Esophagus muscularis mucosa (tissue), 3 donors: ENCODE measurements at regions not wholly inside any gene's neighbourhood (a gene's known extent, or its start where the extent isn't known, plus 50 kb on each side); places are given as distances from the start of the nearest gene placed in this dataset.

Experiments
- POLR2A ChIP-seq: fragments of 450-650 bp; IDR thresholded peaks from one replicate; pipeline ENCODE4 v1.6.1; 2017; ENCODE audit warnings: antibody characterized with exemption, moderate library complexity, mild to moderate bottlenecking, low read depth
- POLR2AphosphoS5 ChIP-seq, 2 donors: sonication (generic); formaldehyde crosslinking; IDR thresholded peaks; one replicate each; pipeline ENCODE4 v1.6.1; 2017; ENCODE audit warnings: antibody characterized with exemption in 2 of 2
- TF ChIP-seq, protein P1 (sequence below), 3 experiments: fragments of 200-600 bp in 2 of 3; fragments of 450-650 bp in 1 of 3; sonication (generic) in 2 of 3; IDR thresholded peaks; one replicate each; pipeline ENCODE4 v1.5.1; 2017 to 2019; ENCODE audit warnings: antibody characterized with exemption in 3 of 3, mild to moderate bottlenecking in 2 of 3, moderate library complexity in 1 of 3

DNA sequence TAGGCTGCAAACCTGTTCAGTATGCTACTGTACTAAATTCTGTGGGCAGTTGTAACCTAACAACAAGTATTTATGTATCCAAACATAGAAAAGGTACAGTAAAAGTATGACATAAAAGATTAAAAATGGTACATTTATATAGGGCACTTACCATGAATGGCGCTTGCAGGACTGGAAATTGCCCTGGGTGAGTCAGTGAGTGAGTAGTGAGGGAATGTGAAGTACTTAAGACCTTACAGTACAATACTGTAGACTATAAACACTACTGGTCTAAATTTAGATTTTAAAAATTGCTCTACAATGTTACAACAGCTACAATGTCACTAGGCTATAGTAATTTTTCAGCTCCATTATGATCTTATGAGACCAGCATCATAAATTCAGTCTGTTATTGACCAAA, 146.0 kb upstream of the GNAI1 start:
- TF ChIP-seq, protein P1, sequence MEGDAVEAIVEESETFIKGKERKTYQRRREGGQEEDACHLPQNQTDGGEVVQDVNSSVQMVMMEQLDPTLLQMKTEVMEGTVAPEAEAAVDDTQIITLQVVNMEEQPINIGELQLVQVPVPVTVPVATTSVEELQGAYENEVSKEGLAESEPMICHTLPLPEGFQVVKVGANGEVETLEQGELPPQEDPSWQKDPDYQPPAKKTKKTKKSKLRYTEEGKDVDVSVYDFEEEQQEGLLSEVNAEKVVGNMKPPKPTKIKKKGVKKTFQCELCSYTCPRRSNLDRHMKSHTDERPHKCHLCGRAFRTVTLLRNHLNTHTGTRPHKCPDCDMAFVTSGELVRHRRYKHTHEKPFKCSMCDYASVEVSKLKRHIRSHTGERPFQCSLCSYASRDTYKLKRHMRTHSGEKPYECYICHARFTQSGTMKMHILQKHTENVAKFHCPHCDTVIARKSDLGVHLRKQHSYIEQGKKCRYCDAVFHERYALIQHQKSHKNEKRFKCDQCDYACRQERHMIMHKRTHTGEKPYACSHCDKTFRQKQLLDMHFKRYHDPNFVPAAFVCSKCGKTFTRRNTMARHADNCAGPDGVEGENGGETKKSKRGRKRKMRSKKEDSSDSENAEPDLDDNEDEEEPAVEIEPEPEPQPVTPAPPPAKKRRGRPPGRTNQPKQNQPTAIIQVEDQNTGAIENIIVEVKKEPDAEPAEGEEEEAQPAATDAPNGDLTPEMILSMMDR (IDR thresholded peaks at IDR 0.05): no peak
- TF ChIP-seq POLR2A: no peak
- no peak for TF ChIP-seq POLR2AphosphoS5 (IDR thresholded peaks at IDR 0.05)
